SK-N-MC (cell line): ENCODE measurements at regions not wholly inside any gene's neighbourhood (a gene's known extent, or its start where the extent isn't known, plus 50 kb on each side); places are given as distances from the start of the nearest gene placed in this dataset.

ENCODE experiments used
- EZH2 ChIP-seq: fragments of 200-600 bp; sonication (generic); IDR thresholded peaks from one replicate; pipeline ENCODE4 v1.6.1; 2017; ENCODE audit warnings: antibody characterized with exemption
- POLR2AphosphoS5 ChIP-seq: IDR thresholded peaks from 2 replicates; pipeline ENCODE4 v1.6.1; 2012; ENCODE audit warnings: mild to moderate bottlenecking, low read depth, low read length, borderline replicate concordance

- TF ChIP-seq EZH2 (no peak), POLR2AphosphoS5 (no peak)
Observed at GRCh38 chr2:33958591-33958990, 359.5 kb upstream of the FAM98A start.
